ENCODE measurements at regions not wholly inside any gene's neighbourhood (a gene's known extent, or its start where the extent isn't known, plus 50 kb on each side); places are given as distances from the start of the nearest gene placed in this dataset.
"Not testable (repeated sequence)": the region's sequence is repeated elsewhere in the genome, so short reads cannot be mapped to it uniquely, and the experiment has no call there.

DNA sequence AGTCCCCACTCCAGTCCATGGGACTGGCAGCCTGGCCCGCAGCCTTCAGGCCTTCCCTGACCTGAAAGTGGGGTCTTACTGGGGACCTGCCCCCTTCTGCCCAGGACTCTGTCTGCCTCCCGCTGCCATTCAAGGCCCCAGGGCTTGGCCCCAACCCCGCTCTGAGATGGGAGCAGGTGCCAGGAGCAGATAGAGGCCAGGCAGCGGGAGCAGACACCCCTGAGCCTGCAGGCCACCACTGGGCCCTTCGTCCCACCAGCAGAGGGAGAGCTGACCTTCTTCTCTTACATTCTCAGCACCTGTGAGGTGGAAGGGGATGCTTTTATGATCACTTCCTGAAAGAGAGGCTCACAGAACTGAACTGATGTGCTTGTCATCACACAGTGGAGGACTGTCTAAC lies 62.2 kb upstream of the TINAGL1 start:
- DNase-seq (ENCODE audit: extremely low spot score, unreplicated experiment) = no peak
- H3K9me3 Mint-ChIP-seq (ENCODE audit: unreplicated experiment) = no peaks in the 10 kb centered on the region
- no peak overlapping the region for H3K27ac Mint-ChIP-seq (ENCODE audit: unreplicated experiment)
- no peaks in the 10 kb centered on the region for H3K4me1 Mint-ChIP-seq (ENCODE audit: unreplicated experiment)
- H3K4me3 Mint-ChIP-seq (ENCODE audit: unreplicated experiment) = no peak overlapping the region
- peaks cover 30% of the 10 kb centered on the region for H3K27me3 Mint-ChIP-seq (ENCODE audit: unreplicated experiment)
- H3K36me3 Mint-ChIP-seq (ENCODE audit: unreplicated experiment) = no peaks in the 10 kb centered on the region
- TF ChIP-seq, protein P1, sequence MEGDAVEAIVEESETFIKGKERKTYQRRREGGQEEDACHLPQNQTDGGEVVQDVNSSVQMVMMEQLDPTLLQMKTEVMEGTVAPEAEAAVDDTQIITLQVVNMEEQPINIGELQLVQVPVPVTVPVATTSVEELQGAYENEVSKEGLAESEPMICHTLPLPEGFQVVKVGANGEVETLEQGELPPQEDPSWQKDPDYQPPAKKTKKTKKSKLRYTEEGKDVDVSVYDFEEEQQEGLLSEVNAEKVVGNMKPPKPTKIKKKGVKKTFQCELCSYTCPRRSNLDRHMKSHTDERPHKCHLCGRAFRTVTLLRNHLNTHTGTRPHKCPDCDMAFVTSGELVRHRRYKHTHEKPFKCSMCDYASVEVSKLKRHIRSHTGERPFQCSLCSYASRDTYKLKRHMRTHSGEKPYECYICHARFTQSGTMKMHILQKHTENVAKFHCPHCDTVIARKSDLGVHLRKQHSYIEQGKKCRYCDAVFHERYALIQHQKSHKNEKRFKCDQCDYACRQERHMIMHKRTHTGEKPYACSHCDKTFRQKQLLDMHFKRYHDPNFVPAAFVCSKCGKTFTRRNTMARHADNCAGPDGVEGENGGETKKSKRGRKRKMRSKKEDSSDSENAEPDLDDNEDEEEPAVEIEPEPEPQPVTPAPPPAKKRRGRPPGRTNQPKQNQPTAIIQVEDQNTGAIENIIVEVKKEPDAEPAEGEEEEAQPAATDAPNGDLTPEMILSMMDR (IDR thresholded peaks at IDR 0.05) = no peak

DNA sequence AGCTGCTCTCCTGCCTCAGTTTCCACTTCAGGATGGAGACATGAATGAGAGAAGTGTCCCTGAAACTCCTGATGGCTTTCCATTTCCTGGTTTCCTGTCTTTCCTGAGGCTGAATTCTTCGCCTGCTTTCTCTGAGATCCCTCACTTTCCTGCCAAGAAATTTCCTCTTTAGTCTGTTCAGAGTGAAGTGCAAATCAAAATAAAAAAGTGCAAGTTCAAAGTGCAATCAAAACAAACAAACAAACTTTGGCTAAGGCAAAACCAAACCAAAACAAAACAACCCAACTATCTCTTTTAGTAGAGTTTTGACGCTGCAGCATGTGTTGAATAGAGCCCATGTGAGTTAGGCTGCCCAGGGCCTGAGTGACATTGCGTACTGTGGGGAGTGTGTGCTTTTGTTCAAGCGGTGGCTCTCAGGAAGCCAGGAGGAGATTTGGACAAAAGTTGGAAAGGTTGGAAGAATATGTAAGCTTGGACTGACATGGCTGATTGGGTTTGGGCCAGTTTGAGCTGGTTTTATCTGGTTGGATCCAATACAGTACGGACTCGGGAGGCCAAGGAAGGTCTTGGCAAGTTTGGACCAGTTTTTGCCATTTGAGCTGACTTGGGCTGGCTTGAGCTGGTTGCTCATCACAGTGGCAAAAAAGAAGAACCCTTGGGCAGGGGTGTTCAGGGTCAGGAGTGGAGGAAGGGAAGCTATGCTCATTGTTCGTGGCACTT lies 61.1 kb upstream of the TINAGL1 start:
- Mint-ChIP-seq H3K27ac (ENCODE audit: unreplicated experiment) (no peak overlapping the region), H3K36me3 (ENCODE audit: unreplicated experiment) (no peaks in the 10 kb centered on the region), H3K9me3 (ENCODE audit: unreplicated experiment) (no peaks in the 10 kb centered on the region), H3K4me1 (ENCODE audit: unreplicated experiment) (no peaks in the 10 kb centered on the region), H3K27me3 (ENCODE audit: unreplicated experiment) (peaks cover 38% of the 10 kb centered on the region), H3K4me3 (ENCODE audit: unreplicated experiment) (no peak overlapping the region)
- TF ChIP-seq, protein P1 (IDR thresholded peaks at IDR 0.05) = no peak
- DNase-seq (ENCODE audit: extremely low spot score, unreplicated experiment) = no peak

DNA sequence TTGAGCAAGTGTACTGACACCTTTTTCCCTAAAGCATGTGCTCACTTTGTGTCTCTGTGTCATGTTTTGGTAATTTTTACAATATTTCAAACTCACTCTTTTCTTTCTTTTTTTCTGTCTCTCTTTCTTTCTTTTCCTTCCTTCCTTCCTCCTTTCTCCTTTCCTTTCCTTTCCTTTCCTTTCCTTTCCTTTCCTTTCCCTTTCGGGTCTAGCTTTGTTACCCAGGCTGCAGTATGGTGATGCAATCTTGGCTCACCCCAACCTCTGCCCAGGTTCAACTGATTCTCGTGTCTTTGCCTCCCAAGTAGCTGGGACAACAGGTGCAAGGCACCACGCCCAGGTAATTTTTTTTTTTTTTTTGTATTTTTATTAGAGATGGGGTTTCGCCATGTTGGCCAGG lies 60.4 kb upstream of the TINAGL1 start:
- no peak overlapping the region for H3K4me3 Mint-ChIP-seq (ENCODE audit: unreplicated experiment)
- peaks cover 38% of the 10 kb centered on the region for H3K27me3 Mint-ChIP-seq (ENCODE audit: unreplicated experiment)
- H3K9me3 Mint-ChIP-seq (ENCODE audit: unreplicated experiment) = no peaks in the 10 kb centered on the region
- TF ChIP-seq, protein P1 (IDR thresholded peaks at IDR 0.05) = no peak
- DNase-seq (ENCODE audit: extremely low spot score, unreplicated experiment) = no peak
- H3K36me3 Mint-ChIP-seq (ENCODE audit: unreplicated experiment) = no peaks in the 10 kb centered on the region
- H3K27ac Mint-ChIP-seq (ENCODE audit: unreplicated experiment) = no peak overlapping the region
- no peaks in the 10 kb centered on the region for H3K4me1 Mint-ChIP-seq (ENCODE audit: unreplicated experiment)

DNA sequence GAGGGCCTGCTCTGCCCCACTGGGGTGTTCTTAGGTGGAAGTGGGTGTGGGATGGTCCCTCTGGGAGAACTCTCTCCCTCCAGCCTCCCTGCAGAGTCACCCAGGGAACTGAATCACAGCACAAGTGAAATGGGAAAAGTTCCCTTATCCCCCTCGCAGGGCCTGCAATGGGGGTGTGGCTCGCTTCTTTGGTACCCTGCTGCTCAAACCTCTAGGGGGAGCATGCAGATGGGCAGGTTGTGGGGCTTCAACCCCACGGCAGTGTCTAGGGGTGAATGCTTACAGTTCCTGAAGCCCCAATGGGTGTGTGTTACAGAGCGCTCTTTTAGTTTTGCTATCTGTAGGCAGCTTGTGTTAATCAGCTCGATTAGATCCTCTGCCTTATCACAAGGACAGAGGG lies 59.0 kb upstream of the TINAGL1 start:
- H3K27me3 Mint-ChIP-seq (ENCODE audit: unreplicated experiment) = peaks cover 32% of the 10 kb centered on the region
- no peaks in the 10 kb centered on the region for H3K4me1 Mint-ChIP-seq (ENCODE audit: unreplicated experiment)
- TF ChIP-seq, protein P1 (IDR thresholded peaks at IDR 0.05) = no peak
- H3K4me3 Mint-ChIP-seq (ENCODE audit: unreplicated experiment) = no peak overlapping the region
- H3K9me3 Mint-ChIP-seq (ENCODE audit: unreplicated experiment) = no peaks in the 10 kb centered on the region
- no peak overlapping the region for H3K27ac Mint-ChIP-seq (ENCODE audit: unreplicated experiment)
- DNase-seq (ENCODE audit: extremely low spot score, unreplicated experiment) = no peak
- H3K36me3 Mint-ChIP-seq (ENCODE audit: unreplicated experiment) = no peaks in the 10 kb centered on the region

DNA sequence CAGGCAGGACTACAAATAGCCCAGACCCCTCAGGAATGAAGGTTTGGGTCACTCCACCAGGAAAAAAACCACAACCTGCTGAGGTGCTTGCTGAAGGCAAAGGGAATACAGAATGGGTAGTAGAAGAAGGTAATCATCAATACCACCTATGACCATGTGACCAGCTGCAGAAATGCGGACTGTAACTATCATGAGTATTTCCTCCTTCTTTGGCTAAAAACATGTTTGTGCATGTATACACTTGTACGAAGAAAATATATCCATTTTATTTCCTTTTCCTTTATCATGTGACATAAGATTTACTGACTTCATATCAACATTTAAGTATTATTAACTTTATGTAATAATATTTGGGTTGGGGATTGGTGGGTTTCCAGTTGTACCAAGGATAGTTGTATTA lies 58.3 kb upstream of the TINAGL1 start:
- H3K4me3 Mint-ChIP-seq (ENCODE audit: unreplicated experiment); H3K36me3 Mint-ChIP-seq (ENCODE audit: unreplicated experiment); H3K27ac Mint-ChIP-seq (ENCODE audit: unreplicated experiment); DNase-seq (ENCODE audit: extremely low spot score, unreplicated experiment); H3K4me1 Mint-ChIP-seq (ENCODE audit: unreplicated experiment); H3K9me3 Mint-ChIP-seq (ENCODE audit: unreplicated experiment): not testable (repeated sequence)
- peaks cover 27% of the 10 kb centered on the region for H3K27me3 Mint-ChIP-seq (ENCODE audit: unreplicated experiment)

Data from osteocyte (in vitro differentiated cells).